H9 (cell line): ENCODE measurements at regions not wholly inside any gene's neighbourhood (a gene's known extent, or its start where the extent isn't known, plus 50 kb on each side); places are given as distances from the start of the nearest gene placed in this dataset.

Experiments
- DNase-seq: peaks from one replicate; pipeline ENCODE4 v3.0.0-alpha.2; 2017
- H2AFZ ChIP-seq: one replicate; pipeline ENCODE4 v1.6.1; 2013; ENCODE audit warnings: mild to moderate bottlenecking, low read length, control low read depth, moderate library complexity
- H2AK5ac ChIP-seq: 2 replicates; pipeline ENCODE4 v1.6.1; 2013; ENCODE audit warnings: low read length, control low read depth, mixed read lengths; ENCODE audit not compliant: insufficient read length
- H2BK120ac ChIP-seq: one replicate; pipeline ENCODE4 v1.6.1; 2013; ENCODE audit warnings: low read depth, mild to moderate bottlenecking, low read length, control low read depth, inconsistent platforms; ENCODE audit not compliant: poor library complexity, severe bottlenecking
- H2BK12ac ChIP-seq: 2 replicates; pipeline ENCODE4 v1.6.1; 2013; ENCODE audit warnings: low read length, control low read depth, mixed read lengths, low read depth; ENCODE audit not compliant: insufficient read length
- H2BK15ac ChIP-seq: 2 replicates; pipeline ENCODE4 v1.6.1; 2013; ENCODE audit warnings: low read depth, low read length, control low read depth
- H2BK20ac ChIP-seq: one replicate; pipeline ENCODE4 v1.6.1; 2013; ENCODE audit warnings: low read depth, mild to moderate bottlenecking, low read length, control low read depth, inconsistent platforms; ENCODE audit not compliant: poor library complexity, severe bottlenecking
- H2BK5ac ChIP-seq: 2 replicates; pipeline ENCODE4 v1.6.1; 2013; ENCODE audit warnings: low read length, control low read depth, mixed read lengths; ENCODE audit not compliant: insufficient read length
- H3K14ac ChIP-seq: 2 replicates; pipeline ENCODE4 v1.6.1; 2013; ENCODE audit warnings: low read length, control low read depth; ENCODE audit not compliant: insufficient read depth
- H3K18ac ChIP-seq: 2 replicates; pipeline ENCODE4 v1.6.1; 2013; ENCODE audit warnings: low read depth, mild to moderate bottlenecking, mixed read lengths, low read length, control low read depth; ENCODE audit not compliant: insufficient read length
- H3K23ac ChIP-seq: 2 replicates; pipeline ENCODE4 v1.6.1; 2013; ENCODE audit warnings: low read length, control low read depth, mixed read lengths, low read depth; ENCODE audit not compliant: insufficient read length
- H3K23me2 ChIP-seq: 2 replicates; pipeline ENCODE4 v1.6.1; 2013; ENCODE audit warnings: low read depth, mild to moderate bottlenecking, mixed read lengths, low read length, control low read depth; ENCODE audit not compliant: insufficient read length, poor library complexity, severe bottlenecking
- H3K27ac ChIP-seq: 2 replicates; pipeline ENCODE4 v1.5.1; 2013; ENCODE audit warnings: low read length, control low read depth, mixed read lengths, low read depth; ENCODE audit not compliant: insufficient read length
- H3K27me3 ChIP-seq: 2 replicates; pipeline ENCODE4 v1.6.1; 2013; ENCODE audit warnings: low read length, control low read depth, inconsistent platforms; ENCODE audit not compliant: insufficient read depth
- H3K4ac ChIP-seq: 2 replicates; pipeline ENCODE4 v1.6.1; 2013; ENCODE audit warnings: low read depth, mild to moderate bottlenecking, control low read depth, inconsistent platforms, low read length, moderate library complexity
- H3K4me1 ChIP-seq: 2 replicates; pipeline ENCODE4 v1.6.1; 2013; ENCODE audit warnings: low read length, control low read depth, inconsistent platforms; ENCODE audit not compliant: insufficient read depth
- H3K4me2 ChIP-seq: 2 replicates; pipeline ENCODE4 v1.6.1; 2013; ENCODE audit warnings: low read length, control low read depth, mixed read lengths; ENCODE audit not compliant: insufficient read length, insufficient read depth
- H3K56ac ChIP-seq: 2 replicates; pipeline ENCODE4 v1.6.1; 2013; ENCODE audit warnings: low read depth, mild to moderate bottlenecking, mixed read lengths, low read length, control low read depth; ENCODE audit not compliant: insufficient read length
- H3K79me1 ChIP-seq: 2 replicates; pipeline ENCODE4 v1.6.1; 2013; ENCODE audit warnings: low read depth, mild to moderate bottlenecking, moderate library complexity, low read length, control low read depth, inconsistent platforms; ENCODE audit not compliant: insufficient read depth, poor library complexity, severe bottlenecking
- H3K79me2 ChIP-seq: 2 replicates; pipeline ENCODE4 v1.6.1; 2013; ENCODE audit warnings: low read length, control low read depth, inconsistent platforms; ENCODE audit not compliant: insufficient read depth
- H3K9ac ChIP-seq: 2 replicates; pipeline ENCODE4 v1.6.1; 2013; ENCODE audit warnings: low read length, control low read depth, mixed read lengths; ENCODE audit not compliant: insufficient read length; ENCODE audit errors: extremely low read depth
- H3K9me3 ChIP-seq: one replicate; pipeline ENCODE4 v1.6.1; 2013; ENCODE audit warnings: low read depth, low read length, inconsistent platforms; ENCODE audit not compliant: control insufficient read depth
- H3T11ph ChIP-seq: one replicate; pipeline ENCODE4 v1.6.1; 2013; ENCODE audit warnings: mild to moderate bottlenecking, low read length, control low read depth, inconsistent platforms
- H4K20me1 ChIP-seq: one replicate; pipeline ENCODE4 v1.6.1; 2013; ENCODE audit not compliant: control insufficient read depth, insufficient read length, insufficient read depth
- H4K5ac ChIP-seq: 2 replicates; pipeline ENCODE4 v1.6.1; 2013; ENCODE audit warnings: low read depth, mild to moderate bottlenecking, mixed read lengths, low read length, control low read depth; ENCODE audit not compliant: insufficient read length
- H4K8ac ChIP-seq: replicated peaks from 2 replicates; pipeline ENCODE4 v1.6.1; 2013; ENCODE audit warnings: low read length, control low read depth, mixed read lengths, low read depth; ENCODE audit not compliant: insufficient read length
- H4K91ac ChIP-seq: 2 replicates; pipeline ENCODE4 v1.6.1; 2013; ENCODE audit warnings: low read depth, mild to moderate bottlenecking, moderate library complexity, mixed read lengths, low read length, control low read depth; ENCODE audit not compliant: insufficient read length
- H3K27ac Mint-ChIP-seq, 3 experiments: 2 replicates in 2 of 3; 3 replicates in 1 of 3; pipeline ENCODE4 v1.8.0; 2020 to 2021; ENCODE audit warnings: mixed read lengths in 3 of 3, mild to moderate bottlenecking in 1 of 3, moderate library complexity in 1 of 3
- H3K27me3 Mint-ChIP-seq: 2 replicates; pipeline ENCODE4 v1.8.0; 2021; ENCODE audit warnings: low read depth, mild to moderate bottlenecking, moderate library complexity, mixed read lengths
- H3K36me3 Mint-ChIP-seq, 3 experiments: 2 replicates in 2 of 3; 3 replicates in 1 of 3; pipeline ENCODE4 v1.8.0; 2020 to 2021; ENCODE audit warnings: low read depth in 3 of 3, mixed read lengths in 3 of 3; ENCODE audit not compliant: insufficient read depth in 1 of 3
- H3K4me1 Mint-ChIP-seq, 2 experiments: 2 replicates each; pipeline ENCODE4 v1.8.0; 2020; ENCODE audit warnings: mixed read lengths in 2 of 2
- H3K4me3 Mint-ChIP-seq, 2 experiments: 2 replicates in 1 of 2; 3 replicates in 1 of 2; pipeline ENCODE4 v1.8.0; 2020 to 2021; ENCODE audit warnings: mild to moderate bottlenecking in 2 of 2, mixed read lengths in 2 of 2, moderate library complexity in 1 of 2
- H3K9me3 Mint-ChIP-seq, 2 experiments: 2 replicates in 1 of 2; 3 replicates in 1 of 2; pipeline ENCODE4 v1.8.0; 2020; ENCODE audit warnings: mild to moderate bottlenecking in 2 of 2, mixed read lengths in 2 of 2, moderate library complexity in 1 of 2
- WGBS: extraction: QIAGEN DNeasy Blood & Tissue Kit; methylation state at CpG from one replicate; pipeline ENCODE4 v1.1.7; 2013; ENCODE audit warnings: missing lambda C conversion rate, low lambda C conversion rate, mixed read lengths; ENCODE audit not compliant: insufficient read length; ENCODE audit errors: extremely low coverage; 5-methylcytosine and 5-hydroxymethylcytosine counted together
- TF ChIP-seq, protein P1 (sequence below): fragments of 200-600 bp; sonication (generic); conservative IDR thresholded peaks from 3 replicates; pipeline ENCODE4 v1.8.0; 2021; ENCODE audit warnings: antibody characterized with exemption, mild to moderate bottlenecking

DNA sequence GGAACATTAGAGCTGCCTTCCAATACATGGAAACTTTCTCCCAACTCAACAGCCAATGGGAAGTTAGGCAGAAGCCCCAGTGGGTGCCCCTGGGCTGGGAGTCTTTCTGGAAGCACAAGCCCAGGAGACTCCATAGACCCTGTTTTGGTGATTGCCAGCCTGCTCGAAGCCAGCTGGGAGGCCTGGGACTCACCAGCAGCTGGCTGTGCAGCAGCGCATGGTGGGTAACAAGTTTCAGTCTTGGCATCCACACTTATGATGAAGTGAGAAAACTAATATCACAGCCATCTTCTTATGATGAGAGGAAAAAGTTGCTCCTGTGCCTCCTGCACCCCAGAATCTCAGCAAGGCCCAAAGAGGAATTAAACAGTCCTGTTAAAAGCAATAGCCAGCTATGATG, 522.5 kb upstream of the CDH5 start:
- no peaks in the 10 kb centered on the region for H3K9me3 ChIP-seq
- H3K36me3 Mint-ChIP-seq: no peaks in the 10 kb centered on the region
- no peak overlapping the region for H3K23ac ChIP-seq
- H3K9me3 Mint-ChIP-seq: peaks cover 0 to 2% of the 10 kb centered on the region in 2 experiments; a peak in 1 of 5 replicates
- H3K18ac ChIP-seq: no peak overlapping the region
- no peak overlapping the region for H4K8ac ChIP-seq
- no peak overlapping the region for H2AFZ ChIP-seq
- no CpG with 5 or more reads among the region's 2 CpGs for WGBS
- no peak overlapping the region for H3K4ac ChIP-seq
- peaks cover 2% of the 10 kb centered on the region; the same call in 1 of the 2 replicates for H3K27me3 Mint-ChIP-seq
- H3K27me3 ChIP-seq: no peaks in the 10 kb centered on the region
- H3K79me1 ChIP-seq: no peaks in the 10 kb centered on the region
- H3K9ac ChIP-seq: no peak overlapping the region
- no peaks in the 10 kb centered on the region for H3K4me1 ChIP-seq
- no peak overlapping the region for H3K56ac ChIP-seq
- no peak overlapping the region for H3T11ph ChIP-seq
- no peak overlapping the region for H2BK120ac ChIP-seq
- no peaks in the 10 kb centered on the region for H4K20me1 ChIP-seq
- H3K4me3 Mint-ChIP-seq: no peak overlapping the region
- H2BK12ac ChIP-seq: no peak overlapping the region
- no peak overlapping the region for H2BK15ac ChIP-seq
- no peak overlapping the region for H2BK5ac ChIP-seq
- peaks cover 2 to 5% of the 10 kb centered on the region in 2 experiments; a peak in 2 of 4 replicates for H3K4me1 Mint-ChIP-seq
- DNase-seq: no peak
- TF ChIP-seq, protein P1, sequence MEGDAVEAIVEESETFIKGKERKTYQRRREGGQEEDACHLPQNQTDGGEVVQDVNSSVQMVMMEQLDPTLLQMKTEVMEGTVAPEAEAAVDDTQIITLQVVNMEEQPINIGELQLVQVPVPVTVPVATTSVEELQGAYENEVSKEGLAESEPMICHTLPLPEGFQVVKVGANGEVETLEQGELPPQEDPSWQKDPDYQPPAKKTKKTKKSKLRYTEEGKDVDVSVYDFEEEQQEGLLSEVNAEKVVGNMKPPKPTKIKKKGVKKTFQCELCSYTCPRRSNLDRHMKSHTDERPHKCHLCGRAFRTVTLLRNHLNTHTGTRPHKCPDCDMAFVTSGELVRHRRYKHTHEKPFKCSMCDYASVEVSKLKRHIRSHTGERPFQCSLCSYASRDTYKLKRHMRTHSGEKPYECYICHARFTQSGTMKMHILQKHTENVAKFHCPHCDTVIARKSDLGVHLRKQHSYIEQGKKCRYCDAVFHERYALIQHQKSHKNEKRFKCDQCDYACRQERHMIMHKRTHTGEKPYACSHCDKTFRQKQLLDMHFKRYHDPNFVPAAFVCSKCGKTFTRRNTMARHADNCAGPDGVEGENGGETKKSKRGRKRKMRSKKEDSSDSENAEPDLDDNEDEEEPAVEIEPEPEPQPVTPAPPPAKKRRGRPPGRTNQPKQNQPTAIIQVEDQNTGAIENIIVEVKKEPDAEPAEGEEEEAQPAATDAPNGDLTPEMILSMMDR: no peak
- no peak overlapping the region for H4K5ac ChIP-seq
- H3K27ac ChIP-seq: no peak overlapping the region
- H2AK5ac ChIP-seq: no peak overlapping the region
- H3K79me2 ChIP-seq: no peaks in the 10 kb centered on the region
- no peak overlapping the region for H3K4me2 ChIP-seq
- H2BK20ac ChIP-seq: no peak overlapping the region
- no peak overlapping the region for H3K14ac ChIP-seq
- H4K91ac ChIP-seq: no peak overlapping the region
- H3K23me2 ChIP-seq: no peaks in the 10 kb centered on the region
- H3K27ac Mint-ChIP-seq: no peak overlapping the region
